HCT116 (cell line): ENCODE measurements at regions not wholly inside any gene's neighbourhood (a gene's known extent, or its start where the extent isn't known, plus 50 kb on each side); places are given as distances from the start of the nearest gene placed in this dataset.

Experiments
- ATAC-seq: fragments of 200-7000 bp; cut with Tn5 transposase; 2 replicates; pipeline ENCODE4 v1.9.1; 2020; ENCODE audit warnings: mild to moderate bottlenecking, moderate library complexity
- BruUV-seq: library from RNA; stranded (reverse); fragments of 400-500 nt; replicated peaks from 2 replicates; lab custom pipeline; 2021; lab: Mats Ljungman, UMichigan
- CTCF ChIA-PET: fragments of 300-600 bp; sonication (Branson Sonifier 250); formaldehyde crosslinking; loops from one replicate; lab custom pipeline; 2021; ENCODE audit warnings: antibody characterized with exemption; lab: Charles Lee
- POLR2A ChIA-PET: fragments of 300-600, 350-600 bp; sonication (Branson Sonifier 250); formaldehyde crosslinking; loops from one replicate; lab custom pipeline; 2021; ENCODE audit warnings: antibody characterized with exemption; lab: Charles Lee
- RAD21 ChIA-PET, 2 experiments: fragments of 300-600 bp; sonication (Branson Sonifier 250); formaldehyde crosslinking; loops; one replicate each; lab custom pipeline; 2023; ENCODE audit warnings: low total read pairs in 2 of 2; ENCODE audit not compliant: uncharacterized antibody in 2 of 2, unreplicated experiment in 2 of 2, low non-redundant PET in 1 of 2; lab: Charles Lee
- DNase-seq: peaks from one replicate; pipeline ENCODE4 v3.0.0-alpha.2; 2010; ENCODE audit warnings: low read depth, low spot score
- H2AFZ ChIP-seq: fragments of 200-600 bp; shearing (Covaris generic), sonication (generic); 2 replicates; pipeline ENCODE4 v1.6.1; 2017; ENCODE audit warnings: low read depth, mixed run types, mixed read lengths, antibody characterized with exemption, low read length; ENCODE audit not compliant: poor library complexity, severe bottlenecking
- H3K27ac ChIP-seq: 2 replicates; pipeline ENCODE4 v1.5.1; 2012; ENCODE audit warnings: low read depth, low read length
- H3K27me3 ChIP-seq: fragments of 200-600 bp; sonication (generic); 2 replicates; pipeline ENCODE4 v1.6.1; 2016; ENCODE audit warnings: mixed run types, low read length, mixed read lengths; ENCODE audit not compliant: insufficient read depth
- H3K36me3 ChIP-seq, 2 experiments: fragments of 200-500 bp in 1 of 2; fragments of 200-600 bp in 1 of 2; sonication (Bioruptor generic) in 1 of 2; sonication (generic) in 1 of 2; 2 replicates each; pipeline versions ENCODE4 v1.5.1 to v1.6.1; 2014 to 2016; ENCODE audit warnings: low read length in 2 of 2, inconsistent platforms in 1 of 2, mixed read lengths in 1 of 2, mixed run types in 1 of 2; ENCODE audit not compliant: insufficient read depth in 2 of 2, control insufficient read depth in 1 of 2
- H3K4me1 ChIP-seq, 2 experiments: fragments of 200-600 bp in 1 of 2; sonication (generic) in 1 of 2; 2 replicates each; pipeline versions ENCODE4 v1.5.1 to v1.6.1; 2012 to 2017; ENCODE audit warnings: low read length in 2 of 2, inconsistent platforms in 1 of 2, mild to moderate bottlenecking in 1 of 2, mixed read lengths in 1 of 2, mixed run types in 1 of 2, moderate library complexity in 1 of 2; ENCODE audit not compliant: insufficient read depth in 2 of 2, control insufficient read depth in 1 of 2
- H3K4me2 ChIP-seq: fragments of 200-600 bp; sonication (generic); 2 replicates; pipeline ENCODE4 v1.6.1; 2017; ENCODE audit warnings: mixed run types, low read length, mixed read lengths
- H3K4me3 ChIP-seq, 2 experiments: fragments of 200-600 bp in 1 of 2; sonication (generic) in 1 of 2; replicated peaks in 1 of 2; 2 replicates each; pipeline ENCODE4 v1.5.1; 2011 to 2016; ENCODE audit warnings: low read length in 2 of 2, control low read depth in 1 of 2, low read depth in 1 of 2, mild to moderate bottlenecking in 1 of 2, mixed read lengths in 1 of 2, mixed run types in 1 of 2
- H3K79me2 ChIP-seq: fragments of 200-600 bp; sonication (generic); 2 replicates; pipeline ENCODE4 v1.6.1; 2017; ENCODE audit warnings: mild to moderate bottlenecking, mixed run types, low read length, moderate library complexity, mixed read lengths; ENCODE audit not compliant: insufficient read depth
- H3K9ac ChIP-seq: fragments of 200-600 bp; sonication (generic); 2 replicates; pipeline ENCODE4 v1.6.1; 2016; ENCODE audit warnings: low read length, mixed read lengths
- H3K9me2 ChIP-seq: fragments of 200-600 bp; sonication (generic), shearing (Covaris generic); 2 replicates; pipeline ENCODE4 v1.6.1; 2017; ENCODE audit warnings: mixed run types, mild to moderate bottlenecking, moderate library complexity; ENCODE audit not compliant: insufficient read depth
- H3K9me3 ChIP-seq, 2 experiments: fragments of 200-500 bp in 1 of 2; fragments of 200-600 bp in 1 of 2; sonication (Bioruptor generic) in 1 of 2; sonication (generic) in 1 of 2; 2 replicates each; pipeline ENCODE4 v1.6.1; 2014 to 2017; ENCODE audit warnings: low read length in 2 of 2, mixed read lengths in 2 of 2, inconsistent platforms in 1 of 2, low read depth in 1 of 2, mild to moderate bottlenecking in 1 of 2, mixed run types in 1 of 2, moderate library complexity in 1 of 2; ENCODE audit not compliant: control insufficient read depth in 1 of 2, insufficient read depth in 1 of 2
- H4K20me1 ChIP-seq: fragments of 200-600 bp; sonication (generic), shearing (Covaris generic); 2 replicates; pipeline ENCODE4 v1.6.1; 2017; ENCODE audit warnings: mixed run types, mild to moderate bottlenecking, moderate library complexity; ENCODE audit not compliant: insufficient read depth
- ATF3 ChIP-seq: IDR thresholded peaks from 2 replicates; pipeline ENCODE4 v1.6.1; 2012
- CBX3 ChIP-seq: IDR thresholded peaks from 2 replicates; pipeline ENCODE4 v1.6.1; 2012; ENCODE audit warnings: low read depth
- CEBPB ChIP-seq: IDR thresholded peaks from 2 replicates; pipeline ENCODE4 v1.6.1; 2012; ENCODE audit warnings: low read depth
- CTCF ChIP-seq, 3 experiments: fragments of 200-600 bp in 1 of 3; sonication (generic) in 1 of 3; IDR thresholded peaks in 2 of 3; conservative IDR thresholded peaks in 1 of 3; 2 replicates each; pipeline ENCODE4 v1.5.1; 2012 to 2017; ENCODE audit warnings: low read depth in 2 of 3, low read length in 2 of 3, antibody characterized with exemption in 1 of 3, borderline replicate concordance in 1 of 3, control low read depth in 1 of 3, mild to moderate bottlenecking in 1 of 3, mixed read lengths in 1 of 3, mixed run types in 1 of 3, moderate library complexity in 1 of 3; ENCODE audit not compliant: insufficient read depth in 1 of 3
- EGR1 ChIP-seq: IDR thresholded peaks from 2 replicates; pipeline ENCODE4 v1.6.1; 2012; ENCODE audit warnings: low read depth
- EZH2 ChIP-seq: fragments of 200-600 bp; sonication (generic); IDR thresholded peaks from 2 replicates; pipeline ENCODE4 v1.6.1; 2017; ENCODE audit warnings: antibody characterized with exemption, mixed run types
- EZH2phosphoT487 ChIP-seq: fragments of 200-600 bp; IDR thresholded peaks from 2 replicates; pipeline ENCODE4 v1.6.1; 2018; ENCODE audit warnings: antibody characterized with exemption, borderline replicate concordance
- FOSL1 ChIP-seq: IDR thresholded peaks from 2 replicates; pipeline ENCODE4 v1.6.1; 2012; ENCODE audit warnings: low read depth
- JUND ChIP-seq: IDR thresholded peaks from 2 replicates; pipeline ENCODE4 v1.6.1; 2012
- MAX ChIP-seq: IDR thresholded peaks from 2 replicates; pipeline ENCODE4 v1.6.1; 2012
- POLR2AphosphoS5 ChIP-seq: IDR thresholded peaks from 2 replicates; pipeline ENCODE4 v1.6.1; 2011; ENCODE audit warnings: mild to moderate bottlenecking, low read depth, low read length, moderate library complexity
- RAD21 ChIP-seq: IDR thresholded peaks from 2 replicates; pipeline ENCODE4 v1.6.1; 2012; ENCODE audit warnings: low read depth, mild to moderate bottlenecking
- REST ChIP-seq: IDR thresholded peaks from 2 replicates; pipeline ENCODE4 v1.6.1; 2012; ENCODE audit warnings: low read depth
- SIN3A ChIP-seq: IDR thresholded peaks from 2 replicates; pipeline ENCODE4 v1.6.1; 2012; ENCODE audit warnings: low read depth
- SRF ChIP-seq: IDR thresholded peaks from 2 replicates; pipeline ENCODE4 v1.6.1; 2012; ENCODE audit warnings: low read depth
- TCF7L2 ChIP-seq: IDR thresholded peaks from 2 replicates; pipeline ENCODE4 v1.7.0; 2011; ENCODE audit warnings: borderline replicate concordance, inconsistent platforms; ENCODE audit not compliant: insufficient read depth, insufficient read length; ENCODE audit errors: extremely low read depth
- YY1 ChIP-seq: IDR thresholded peaks from 2 replicates; pipeline ENCODE4 v1.6.1; 2011; ENCODE audit warnings: low read length, low read depth, moderate library complexity, mild to moderate bottlenecking; ENCODE audit not compliant: insufficient replicate concordance; ENCODE audit errors: extremely low read depth
- ZBTB33 ChIP-seq: IDR thresholded peaks from 2 replicates; pipeline ENCODE4 v1.6.1; 2011; ENCODE audit warnings: mild to moderate bottlenecking, low read length, moderate library complexity; ENCODE audit not compliant: insufficient replicate concordance; ENCODE audit errors: extremely low read depth
- ZFX ChIP-seq: fragments of 450-650 bp; IDR thresholded peaks from 2 replicates; pipeline ENCODE4 v1.6.1; 2017
- ZNF274 ChIP-seq: fragments of 200-500 bp; sonication (Bioruptor generic); IDR thresholded peaks from 2 replicates; pipeline ENCODE4 v1.6.1; 2014; ENCODE audit warnings: mild to moderate bottlenecking, low read depth, low read length, inconsistent platforms
- intact Hi-C: fragments of 100-400 bp; cut with micrococcal nuclease; formaldehyde crosslinking; loops from 2 replicates; pipeline ENCODE4 v1.10.0; 2022

GRCh38 chr16:48000622-48001021, 155.2 kb downstream of the ABCC12 start:
- H2AFZ ChIP-seq = no peak overlapping the region
- H3K27ac ChIP-seq = no peak overlapping the region
- ChIA-PET POLR2A (no interaction called here), RAD21 (no interaction called here), CTCF (no interaction called here)
- H3K9me3 ChIP-seq = no peaks in the 10 kb centered on the region
- no peaks in the 10 kb centered on the region for H3K4me1 ChIP-seq
- H3K79me2 ChIP-seq = no peaks in the 10 kb centered on the region
- H3K27me3 ChIP-seq = peaks cover 13% of the 10 kb centered on the region; the same call in 1 of the 2 replicates
- no peaks in the 10 kb centered on the region for H4K20me1 ChIP-seq
- H3K36me3 ChIP-seq = no peaks in the 10 kb centered on the region
- H3K4me2 ChIP-seq = no peak overlapping the region
- intact Hi-C loops = no loop called here
- ATAC-seq (no peak), DNase-seq (no peak)
- BruUV-seq = no TSS peak
- TF ChIP-seq ZBTB33 = no peak
- no peak for TF ChIP-seq EGR1
- no peak for TF ChIP-seq CBX3
- TF ChIP-seq ZNF274 = no peak
- no peak for TF ChIP-seq REST
- no peak for TF ChIP-seq CEBPB
- no peak for TF ChIP-seq JUND
- TF ChIP-seq SIN3A = no peak
- no peak for TF ChIP-seq SRF
- TF ChIP-seq FOSL1 = no peak
- TF ChIP-seq EZH2phosphoT487 = no peak
- no peak for TF ChIP-seq RAD21
- TF ChIP-seq YY1 = no peak
- TF ChIP-seq CTCF (IDR thresholded peaks at IDR 0.05 in 2 of 3, conservative IDR thresholded peaks at IDR 0.05 in 1 of 3; ENCODE audit: borderline replicate concordance in 1 of 3, insufficient read depth in 1 of 3, low read depth in 2 of 3, low read length in 2 of 3) = no peak
- no peak for TF ChIP-seq ZFX
- TF ChIP-seq TCF7L2 = no peak
- TF ChIP-seq POLR2AphosphoS5 = no peak
- no peak for TF ChIP-seq EZH2
- no peak for TF ChIP-seq ATF3
- TF ChIP-seq MAX = no peak
- no peaks in the 10 kb centered on the region for H3K9me2 ChIP-seq
- H3K9ac ChIP-seq = no peak overlapping the region
- H3K4me3 ChIP-seq = no peak overlapping the region
